ENCODE measurements at regions not wholly inside any gene's neighbourhood (a gene's known extent, or its start where the extent isn't known, plus 50 kb on each side); places are given as distances from the start of the nearest gene placed in this dataset.

DNA sequence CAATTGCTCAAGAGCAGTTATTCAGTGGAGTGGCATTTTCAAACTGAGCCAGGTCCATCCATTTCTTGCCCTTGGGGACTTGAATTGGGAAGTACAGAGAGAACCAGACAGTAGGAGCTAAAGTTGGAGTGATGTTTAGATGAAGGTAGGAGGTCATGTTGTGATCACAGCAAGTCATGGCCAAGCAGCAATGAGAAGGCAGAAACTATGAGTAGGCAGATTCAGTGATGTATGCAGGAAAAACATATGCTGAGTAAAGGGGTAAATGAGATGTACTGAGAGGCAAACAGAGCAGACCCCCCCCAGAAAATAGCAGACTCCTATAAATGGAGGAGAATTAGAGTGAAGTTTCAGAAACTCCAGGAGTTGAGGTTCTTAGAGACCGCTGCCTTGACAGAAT, 95.8 kb downstream of the PERP start (continued):
- TF ChIP-seq EZH2 (IDR thresholded peaks at IDR 0.05; ENCODE audit: low read depth, unreplicated experiment), result no peak

DNA sequence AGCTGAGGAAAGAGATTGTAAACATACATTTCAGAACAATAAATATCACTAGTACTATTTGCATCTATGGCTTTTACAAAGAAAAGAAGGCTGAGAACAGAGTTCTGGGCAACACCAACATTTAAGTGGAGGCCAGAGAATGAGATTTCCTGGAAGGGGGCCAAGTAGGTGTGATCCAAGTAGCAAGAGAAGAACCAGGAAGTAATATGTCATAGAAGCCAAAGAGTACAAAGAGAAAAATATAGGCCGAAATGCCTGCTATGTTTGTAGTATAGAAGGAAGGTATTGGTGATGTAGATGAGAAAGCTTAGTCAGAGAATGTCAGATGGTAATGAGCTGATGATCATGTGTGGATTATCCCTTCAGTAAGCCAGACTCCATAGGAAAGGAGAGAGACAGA, 94.5 kb downstream of the PERP start:
- Histone ChIP-seq H4K20me1 (replicated peaks; ENCODE audit: insufficient read depth) (no peaks in the 10 kb centered on the region), H3K36me3 (ENCODE audit: insufficient read depth) (no peaks in the 10 kb centered on the region), H3K4me2 (no peak overlapping the region), H3K27ac (ENCODE audit: low read depth) (no peak overlapping the region), H3K4me3 (no peak overlapping the region), H3K4me1 (ENCODE audit: insufficient read depth) (no peaks in the 10 kb centered on the region), H3K9me2 (ENCODE audit: insufficient read depth) (no peaks in the 10 kb centered on the region), H3K79me2 (replicated peaks; ENCODE audit: insufficient read depth) (no peaks in the 10 kb centered on the region), H3K27me3 (ENCODE audit: insufficient read depth) (no peaks in the 10 kb centered on the region), H2AFZ (no peak overlapping the region), H3F3A (replicated peaks; ENCODE audit: low read depth) (no peaks in the 10 kb centered on the region)
- Mint-ChIP-seq H3K9me3 (no peaks in the 10 kb centered on the region), H3K36me3 (ENCODE audit: low read depth) (no peaks in the 10 kb centered on the region), H3K4me1 (peaks cover 7% of the 10 kb centered on the region; the same call in 2 of the 3 replicates), H3K4me3 (no peak overlapping the region), H3K27me3 (ENCODE audit: insufficient read depth, low read depth, poor library complexity) (peaks cover 2% of the 10 kb centered on the region), H3K27ac (no peak overlapping the region)
- ATAC-seq (no peak), DNase-seq (ENCODE audit: low spot score) (no peak)
- TF ChIP-seq, protein P1, sequence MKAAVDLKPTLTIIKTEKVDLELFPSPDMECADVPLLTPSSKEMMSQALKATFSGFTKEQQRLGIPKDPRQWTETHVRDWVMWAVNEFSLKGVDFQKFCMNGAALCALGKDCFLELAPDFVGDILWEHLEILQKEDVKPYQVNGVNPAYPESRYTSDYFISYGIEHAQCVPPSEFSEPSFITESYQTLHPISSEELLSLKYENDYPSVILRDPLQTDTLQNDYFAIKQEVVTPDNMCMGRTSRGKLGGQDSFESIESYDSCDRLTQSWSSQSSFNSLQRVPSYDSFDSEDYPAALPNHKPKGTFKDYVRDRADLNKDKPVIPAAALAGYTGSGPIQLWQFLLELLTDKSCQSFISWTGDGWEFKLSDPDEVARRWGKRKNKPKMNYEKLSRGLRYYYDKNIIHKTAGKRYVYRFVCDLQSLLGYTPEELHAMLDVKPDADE (IDR thresholded peaks at IDR 0.05), result no peak
- TF ChIP-seq POLR2AphosphoS5 (IDR thresholded peaks at IDR 0.05; ENCODE audit: low read depth), result no peak
- TF ChIP-seq, protein P2, sequence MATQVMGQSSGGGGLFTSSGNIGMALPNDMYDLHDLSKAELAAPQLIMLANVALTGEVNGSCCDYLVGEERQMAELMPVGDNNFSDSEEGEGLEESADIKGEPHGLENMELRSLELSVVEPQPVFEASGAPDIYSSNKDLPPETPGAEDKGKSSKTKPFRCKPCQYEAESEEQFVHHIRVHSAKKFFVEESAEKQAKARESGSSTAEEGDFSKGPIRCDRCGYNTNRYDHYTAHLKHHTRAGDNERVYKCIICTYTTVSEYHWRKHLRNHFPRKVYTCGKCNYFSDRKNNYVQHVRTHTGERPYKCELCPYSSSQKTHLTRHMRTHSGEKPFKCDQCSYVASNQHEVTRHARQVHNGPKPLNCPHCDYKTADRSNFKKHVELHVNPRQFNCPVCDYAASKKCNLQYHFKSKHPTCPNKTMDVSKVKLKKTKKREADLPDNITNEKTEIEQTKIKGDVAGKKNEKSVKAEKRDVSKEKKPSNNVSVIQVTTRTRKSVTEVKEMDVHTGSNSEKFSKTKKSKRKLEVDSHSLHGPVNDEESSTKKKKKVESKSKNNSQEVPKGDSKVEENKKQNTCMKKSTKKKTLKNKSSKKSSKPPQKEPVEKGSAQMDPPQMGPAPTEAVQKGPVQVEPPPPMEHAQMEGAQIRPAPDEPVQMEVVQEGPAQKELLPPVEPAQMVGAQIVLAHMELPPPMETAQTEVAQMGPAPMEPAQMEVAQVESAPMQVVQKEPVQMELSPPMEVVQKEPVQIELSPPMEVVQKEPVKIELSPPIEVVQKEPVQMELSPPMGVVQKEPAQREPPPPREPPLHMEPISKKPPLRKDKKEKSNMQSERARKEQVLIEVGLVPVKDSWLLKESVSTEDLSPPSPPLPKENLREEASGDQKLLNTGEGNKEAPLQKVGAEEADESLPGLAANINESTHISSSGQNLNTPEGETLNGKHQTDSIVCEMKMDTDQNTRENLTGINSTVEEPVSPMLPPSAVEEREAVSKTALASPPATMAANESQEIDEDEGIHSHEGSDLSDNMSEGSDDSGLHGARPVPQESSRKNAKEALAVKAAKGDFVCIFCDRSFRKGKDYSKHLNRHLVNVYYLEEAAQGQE (IDR thresholded peaks at IDR 0.05; ENCODE audit: unreplicated experiment), result no peak
- TF ChIP-seq, protein P3, sequence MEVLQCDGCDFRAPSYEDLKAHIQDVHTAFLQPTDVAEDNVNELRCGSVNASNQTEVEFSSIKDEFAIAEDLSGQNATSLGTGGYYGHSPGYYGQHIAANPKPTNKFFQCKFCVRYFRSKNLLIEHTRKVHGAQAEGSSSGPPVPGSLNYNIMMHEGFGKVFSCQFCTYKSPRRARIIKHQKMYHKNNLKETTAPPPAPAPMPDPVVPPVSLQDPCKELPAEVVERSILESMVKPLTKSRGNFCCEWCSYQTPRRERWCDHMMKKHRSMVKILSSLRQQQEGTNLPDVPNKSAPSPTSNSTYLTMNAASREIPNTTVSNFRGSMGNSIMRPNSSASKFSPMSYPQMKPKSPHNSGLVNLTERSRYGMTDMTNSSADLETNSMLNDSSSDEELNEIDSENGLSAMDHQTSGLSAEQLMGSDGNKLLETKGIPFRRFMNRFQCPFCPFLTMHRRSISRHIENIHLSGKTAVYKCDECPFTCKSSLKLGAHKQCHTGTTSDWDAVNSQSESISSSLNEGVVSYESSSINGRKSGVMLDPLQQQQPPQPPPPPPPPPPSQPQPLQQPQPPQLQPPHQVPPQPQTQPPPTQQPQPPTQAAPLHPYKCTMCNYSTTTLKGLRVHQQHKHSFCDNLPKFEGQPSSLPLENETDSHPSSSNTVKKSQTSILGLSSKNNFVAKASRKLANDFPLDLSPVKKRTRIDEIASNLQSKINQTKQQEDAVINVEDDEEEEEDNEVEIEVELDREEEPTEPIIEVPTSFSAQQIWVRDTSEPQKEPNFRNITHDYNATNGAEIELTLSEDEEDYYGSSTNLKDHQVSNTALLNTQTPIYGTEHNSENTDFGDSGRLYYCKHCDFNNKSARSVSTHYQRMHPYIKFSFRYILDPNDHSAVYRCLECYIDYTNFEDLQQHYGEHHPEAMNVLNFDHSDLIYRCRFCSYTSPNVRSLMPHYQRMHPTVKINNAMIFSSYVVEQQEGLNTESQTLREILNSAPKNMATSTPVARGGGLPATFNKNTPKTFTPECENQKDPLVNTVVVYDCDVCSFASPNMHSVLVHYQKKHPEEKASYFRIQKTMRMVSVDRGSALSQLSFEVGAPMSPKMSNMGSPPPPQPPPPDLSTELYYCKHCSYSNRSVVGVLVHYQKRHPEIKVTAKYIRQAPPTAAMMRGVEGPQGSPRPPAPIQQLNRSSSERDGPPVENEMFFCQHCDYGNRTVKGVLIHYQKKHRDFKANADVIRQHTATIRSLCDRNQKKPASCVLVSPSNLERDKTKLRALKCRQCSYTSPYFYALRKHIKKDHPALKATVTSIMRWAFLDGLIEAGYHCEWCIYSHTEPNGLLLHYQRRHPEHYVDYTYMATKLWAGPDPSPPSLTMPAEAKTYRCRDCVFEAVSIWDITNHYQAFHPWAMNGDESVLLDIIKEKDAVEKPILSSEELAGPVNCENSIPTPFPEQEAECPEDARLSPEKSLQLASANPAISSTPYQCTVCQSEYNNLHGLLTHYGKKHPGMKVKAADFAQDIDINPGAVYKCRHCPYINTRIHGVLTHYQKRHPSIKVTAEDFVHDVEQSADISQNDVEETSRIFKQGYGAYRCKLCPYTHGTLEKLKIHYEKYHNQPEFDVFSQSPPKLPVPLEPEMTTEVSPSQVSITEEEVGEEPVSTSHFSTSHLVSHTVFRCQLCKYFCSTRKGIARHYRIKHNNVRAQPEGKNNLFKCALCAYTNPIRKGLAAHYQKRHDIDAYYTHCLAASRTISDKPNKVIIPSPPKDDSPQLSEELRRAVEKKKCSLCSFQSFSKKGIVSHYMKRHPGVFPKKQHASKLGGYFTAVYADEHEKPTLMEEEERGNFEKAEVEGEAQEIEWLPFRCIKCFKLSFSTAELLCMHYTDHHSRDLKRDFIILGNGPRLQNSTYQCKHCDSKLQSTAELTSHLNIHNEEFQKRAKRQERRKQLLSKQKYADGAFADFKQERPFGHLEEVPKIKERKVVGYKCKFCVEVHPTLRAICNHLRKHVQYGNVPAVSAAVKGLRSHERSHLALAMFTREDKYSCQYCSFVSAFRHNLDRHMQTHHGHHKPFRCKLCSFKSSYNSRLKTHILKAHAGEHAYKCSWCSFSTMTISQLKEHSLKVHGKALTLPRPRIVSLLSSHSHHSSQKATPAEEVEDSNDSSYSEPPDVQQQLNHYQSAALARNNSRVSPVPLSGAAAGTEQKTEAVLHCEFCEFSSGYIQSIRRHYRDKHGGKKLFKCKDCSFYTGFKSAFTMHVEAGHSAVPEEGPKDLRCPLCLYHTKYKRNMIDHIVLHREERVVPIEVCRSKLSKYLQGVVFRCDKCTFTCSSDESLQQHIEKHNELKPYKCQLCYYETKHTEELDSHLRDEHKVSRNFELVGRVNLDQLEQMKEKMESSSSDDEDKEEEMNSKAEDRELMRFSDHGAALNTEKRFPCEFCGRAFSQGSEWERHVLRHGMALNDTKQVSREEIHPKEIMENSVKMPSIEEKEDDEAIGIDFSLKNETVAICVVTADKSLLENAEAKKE (CRISPR knock-in tag; IDR thresholded peaks at IDR 0.05), result no peak
- TF ChIP-seq EZH2 (IDR thresholded peaks at IDR 0.05; ENCODE audit: low read depth, unreplicated experiment), result no peak
- no peak for TF ChIP-seq ZNF331 (CRISPR knock-in tag; IDR thresholded peaks at IDR 0.05; ENCODE audit: low read depth)
- no peak for TF ChIP-seq ZNF114 (CRISPR knock-in tag; IDR thresholded peaks at IDR 0.05)
- no peak for TF ChIP-seq EZH2phosphoT487 (IDR thresholded peaks at IDR 0.05; ENCODE audit: unreplicated experiment)
